Smooth muscle cell (in vitro differentiated cells): ENCODE measurements at regions not wholly inside any gene's neighbourhood (a gene's known extent, or its start where the extent isn't known, plus 50 kb on each side); places are given as distances from the start of the nearest gene placed in this dataset.

ENCODE experiments used
- DNase-seq: peaks from one replicate; lab custom pipeline; 2025; ENCODE audit not compliant: unreplicated experiment; lab: John Stamatoyannopoulos, UW
- H2AFZ ChIP-seq: fragments of 200-600 bp; sonication (generic); 2 replicates; pipeline ENCODE4 v1.6.0; 2016; ENCODE audit warnings: antibody characterized with exemption, low read depth, mild to moderate bottlenecking
- H3F3A ChIP-seq: fragments of 200-600 bp; sonication (generic); 2 replicates; pipeline ENCODE4 v1.6.0; 2017; ENCODE audit warnings: antibody characterized with exemption, low read depth
- H3K27ac ChIP-seq: fragments of 200-600 bp; sonication (generic); 2 replicates; pipeline ENCODE4 v1.5.1; 2016; ENCODE audit warnings: low read depth, mild to moderate bottlenecking
- H3K27me3 ChIP-seq: fragments of 200-600 bp; sonication (generic); 2 replicates; pipeline ENCODE4 v1.6.1; 2016; ENCODE audit warnings: low read depth, mild to moderate bottlenecking
- H3K36me3 ChIP-seq: fragments of 200-600 bp; sonication (generic); 2 replicates; pipeline ENCODE4 v1.5.1; 2016; ENCODE audit warnings: low read depth
- H3K4me1 ChIP-seq: fragments of 200-600 bp; sonication (generic); 2 replicates; pipeline ENCODE4 v1.5.1; 2016; ENCODE audit warnings: low read depth
- H3K4me2 ChIP-seq: fragments of 200-600 bp; sonication (generic); 2 replicates; pipeline ENCODE4 v1.6.0; 2016; ENCODE audit warnings: mild to moderate bottlenecking
- H3K4me3 ChIP-seq: fragments of 200-600 bp; sonication (generic); 2 replicates; pipeline ENCODE4 v1.5.1; 2016; ENCODE audit warnings: mild to moderate bottlenecking
- H3K79me2 ChIP-seq: fragments of 200-600 bp; sonication (generic); 2 replicates; pipeline ENCODE4 v1.6.0; 2016; ENCODE audit warnings: low read depth, mild to moderate bottlenecking
- H3K9ac ChIP-seq: fragments of 200-600 bp; sonication (generic); 2 replicates; pipeline ENCODE4 v1.6.0; 2016; ENCODE audit warnings: low read depth
- H3K9me3 ChIP-seq: fragments of 200-600 bp; sonication (generic); replicated peaks from 2 replicates; pipeline ENCODE4 v1.5.1; 2016; ENCODE audit warnings: low read depth
- H4K20me1 ChIP-seq: fragments of 200-600 bp; sonication (generic); 2 replicates; pipeline ENCODE4 v1.6.0; 2016; ENCODE audit warnings: low read depth
- CTCF ChIP-seq: fragments of 200-600 bp; sonication (generic); IDR thresholded peaks from 2 replicates; pipeline ENCODE4 v1.5.1; 2017; ENCODE audit warnings: borderline replicate concordance, mild to moderate bottlenecking, antibody characterized with exemption; ENCODE audit not compliant: insufficient read depth, poor library complexity, severe bottlenecking
- WGBS: methylation state at CpG from one replicate; pipeline ENCODE4 v1.1.7; 2016; ENCODE audit warnings: low lambda C conversion rate; 5-methylcytosine and 5-hydroxymethylcytosine counted together

GRCh38 chr5:39570403-39571027 is 145.7 kb upstream of the DAB2 start:
- H3K9me3 ChIP-seq = no peaks in the 10 kb centered on the region
- no peak overlapping the region for H2AFZ ChIP-seq
- no peaks in the 10 kb centered on the region for H3K36me3 ChIP-seq
- no peak overlapping the region for H3K27ac ChIP-seq
- no peaks in the 10 kb centered on the region for H4K20me1 ChIP-seq
- DNase-seq = no peak
- no peak overlapping the region for H3K9ac ChIP-seq
- H3K79me2 ChIP-seq = no peaks in the 10 kb centered on the region
- 31% methylated on average over 4 of the region's 4 CpGs for WGBS
- TF ChIP-seq CTCF = peak; percentile 64
- H3K4me2 ChIP-seq = no peak overlapping the region
- H3K27me3 ChIP-seq = peaks cover 15% of the 10 kb centered on the region
- no peaks in the 10 kb centered on the region for H3K4me1 ChIP-seq
- H3K4me3 ChIP-seq = no peak overlapping the region
- H3F3A ChIP-seq = no peaks in the 10 kb centered on the region

- Histone ChIP-seq H3K4me1 (no peaks in the 10 kb centered on the region), H3K9me3 (no peaks in the 10 kb centered on the region), H3K36me3 (no peaks in the 10 kb centered on the region), H3K9ac (no peak overlapping the region), H3K79me2 (no peaks in the 10 kb centered on the region), H2AFZ (no peak overlapping the region), H3K27ac (no peak overlapping the region), H3K27me3 (peaks cover 15% of the 10 kb centered on the region), H3K4me3 (no peak overlapping the region), H4K20me1 (no peaks in the 10 kb centered on the region), H3F3A (no peaks in the 10 kb centered on the region), H3K4me2 (no peak overlapping the region)
- no peak for DNase-seq
- TF ChIP-seq CTCF = no peak
- WGBS = 78% methylated on average over 3 of the region's 3 CpGs
Observed at GRCh38 chr5:39569857-39570256, 145.1 kb upstream of the DAB2 start.

GRCh38 chr5:39566891-39567290 is 142.1 kb upstream of the DAB2 start:
- no peak for DNase-seq
- Histone ChIP-seq H3F3A (no peaks in the 10 kb centered on the region), H3K27me3 (peaks cover 2% of the 10 kb centered on the region), H3K9me3 (no peaks in the 10 kb centered on the region), H3K79me2 (no peaks in the 10 kb centered on the region), H3K4me1 (no peaks in the 10 kb centered on the region), H2AFZ (no peak overlapping the region), H3K4me2 (no peak overlapping the region), H4K20me1 (no peaks in the 10 kb centered on the region), H3K9ac (no peak overlapping the region), H3K27ac (no peak overlapping the region), H3K36me3 (no peaks in the 10 kb centered on the region), H3K4me3 (no peak overlapping the region)
- no peak for TF ChIP-seq CTCF

GRCh38 chr5:39566029-39566428 is 141.2 kb upstream of the DAB2 start:
- H3K9ac ChIP-seq = no peak overlapping the region
- no peaks in the 10 kb centered on the region for H3K79me2 ChIP-seq
- no peaks in the 10 kb centered on the region for H3K36me3 ChIP-seq
- no peak overlapping the region for H3K4me2 ChIP-seq
- no peak for DNase-seq
- no peak overlapping the region for H3K27ac ChIP-seq
- H3K4me1 ChIP-seq = no peaks in the 10 kb centered on the region
- no peak overlapping the region for H2AFZ ChIP-seq
- WGBS = 96% methylated on average over 3 of the region's 3 CpGs
- no peak for TF ChIP-seq CTCF
- no peaks in the 10 kb centered on the region for H4K20me1 ChIP-seq
- no peak overlapping the region for H3K4me3 ChIP-seq
- no peaks in the 10 kb centered on the region for H3F3A ChIP-seq
- H3K9me3 ChIP-seq = no peaks in the 10 kb centered on the region
- H3K27me3 ChIP-seq = no peaks in the 10 kb centered on the region
